ENCODE measurements at regions not wholly inside any gene's neighbourhood (a gene's known extent, or its start where the extent isn't known, plus 50 kb on each side); places are given as distances from the start of the nearest gene placed in this dataset.
A peak's percentile ranks its signal among the peaks of the same experiment; 100 is the strongest.

DNA sequence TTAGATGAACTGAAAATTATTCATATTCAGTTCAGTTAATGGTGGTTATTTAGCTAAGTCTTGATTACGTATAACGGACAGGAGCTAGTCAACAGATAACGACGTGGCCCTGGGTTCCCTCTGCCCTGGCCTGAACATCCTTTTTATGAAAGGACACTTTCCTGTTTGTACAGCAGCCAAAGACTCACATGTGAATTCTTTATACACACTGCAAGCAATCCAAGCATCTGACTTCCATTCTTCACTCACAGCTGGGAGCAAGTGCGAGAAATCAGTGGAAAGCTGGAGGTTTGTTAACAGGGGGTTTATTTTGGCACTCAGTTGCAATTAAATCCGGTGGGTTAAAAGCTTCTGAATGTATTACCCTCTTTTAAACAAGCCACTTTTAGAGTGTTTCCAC is 148.1 kb upstream of the GDF10 start:
- no peak overlapping the region for H3K27ac ChIP-seq (ENCODE audit: control insufficient read depth, insufficient read depth, low read length)
- no peaks in the 10 kb centered on the region for H3K27me3 ChIP-seq (ENCODE audit: control insufficient read depth, extremely low read depth, insufficient read depth, low read length)
- H2AFZ ChIP-seq (ENCODE audit: control insufficient read depth, low read length), result no peak overlapping the region
- H3K9me1 ChIP-seq (ENCODE audit: control insufficient read depth, extremely low read depth, insufficient read depth, low read length), result no peaks in the 10 kb centered on the region
- no peak for FAIRE-seq
- no peak overlapping the region for H3K9ac ChIP-seq (ENCODE audit: control insufficient read depth, extremely low read depth, insufficient read depth, low read length)
- dilution Hi-C loops (cut with MboI; ENCODE audit: extremely low pct_ligation_motif_present, low sequenced_read_pairs), result no loop called here
- H3K79me2 ChIP-seq (ENCODE audit: control insufficient read depth, insufficient read depth, low read length), result no peaks in the 10 kb centered on the region
- peaks cover 10% of the 10 kb centered on the region for H3K4me1 ChIP-seq (ENCODE audit: control insufficient read depth, extremely low read depth, insufficient read depth, low read length)
- no peak for DNase-seq (ENCODE audit: low read depth, low spot score)
- H3K4me2 ChIP-seq (ENCODE audit: control insufficient read depth, extremely low read depth, insufficient read depth, low read depth, low read length), result no peak overlapping the region
- H4K20me1 ChIP-seq (ENCODE audit: control insufficient read depth, extremely low read depth, insufficient read depth, low read length), result no peaks in the 10 kb centered on the region
- H3K9me3 ChIP-seq (ENCODE audit: control insufficient read depth, low read depth, low read length), result peaks cover 3% of the 10 kb centered on the region
- no peak for TF ChIP-seq EZH2 (IDR thresholded peaks at IDR 0.05; ENCODE audit: low read length)
- TF ChIP-seq, protein P1, sequence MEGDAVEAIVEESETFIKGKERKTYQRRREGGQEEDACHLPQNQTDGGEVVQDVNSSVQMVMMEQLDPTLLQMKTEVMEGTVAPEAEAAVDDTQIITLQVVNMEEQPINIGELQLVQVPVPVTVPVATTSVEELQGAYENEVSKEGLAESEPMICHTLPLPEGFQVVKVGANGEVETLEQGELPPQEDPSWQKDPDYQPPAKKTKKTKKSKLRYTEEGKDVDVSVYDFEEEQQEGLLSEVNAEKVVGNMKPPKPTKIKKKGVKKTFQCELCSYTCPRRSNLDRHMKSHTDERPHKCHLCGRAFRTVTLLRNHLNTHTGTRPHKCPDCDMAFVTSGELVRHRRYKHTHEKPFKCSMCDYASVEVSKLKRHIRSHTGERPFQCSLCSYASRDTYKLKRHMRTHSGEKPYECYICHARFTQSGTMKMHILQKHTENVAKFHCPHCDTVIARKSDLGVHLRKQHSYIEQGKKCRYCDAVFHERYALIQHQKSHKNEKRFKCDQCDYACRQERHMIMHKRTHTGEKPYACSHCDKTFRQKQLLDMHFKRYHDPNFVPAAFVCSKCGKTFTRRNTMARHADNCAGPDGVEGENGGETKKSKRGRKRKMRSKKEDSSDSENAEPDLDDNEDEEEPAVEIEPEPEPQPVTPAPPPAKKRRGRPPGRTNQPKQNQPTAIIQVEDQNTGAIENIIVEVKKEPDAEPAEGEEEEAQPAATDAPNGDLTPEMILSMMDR (optimal IDR thresholded peaks at IDR 0.05 in 1 of 3, IDR thresholded peaks at IDR 0.05 in 1 of 3, conservative IDR thresholded peaks at IDR 0.05 in 1 of 3; ENCODE audit: extremely low read depth in 1 of 3, insufficient read depth in 2 of 3, low read length in 3 of 3), result no peak
- no peak overlapping the region for H3K4me3 ChIP-seq (ENCODE audit: control insufficient read depth in 2 of 3, extremely low read depth in 1 of 3, insufficient read depth in 2 of 3, low read depth in 1 of 3, low read length in 3 of 3)
- no peaks in the 10 kb centered on the region for H3K36me3 ChIP-seq (ENCODE audit: control insufficient read depth in 2 of 2, extremely low read depth in 1 of 2, insufficient read depth in 2 of 2, low read length in 2 of 2)

DNA sequence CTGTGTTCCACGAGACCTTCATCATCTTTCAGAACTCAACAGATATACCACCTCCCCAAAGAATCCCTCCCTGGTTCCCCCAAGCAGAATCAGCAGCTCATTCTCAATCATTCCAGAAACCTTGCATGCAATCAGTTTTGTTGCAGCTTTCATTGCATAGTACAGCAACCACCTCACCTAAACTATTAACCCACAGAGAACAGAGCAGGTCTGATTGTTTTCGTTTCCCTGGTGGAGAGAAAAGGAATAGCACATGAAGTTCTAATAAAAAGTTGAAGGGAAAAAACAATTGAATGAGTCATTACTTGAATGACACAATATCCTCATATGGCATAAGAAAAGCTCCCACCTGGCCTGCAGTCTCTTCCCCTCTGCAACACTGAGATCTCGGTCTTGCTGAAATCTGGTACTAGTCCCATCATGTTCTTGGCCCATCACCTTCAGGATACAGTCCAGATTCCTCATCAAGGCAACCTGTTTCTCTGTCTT is 147.1 kb upstream of the GDF10 start:
- Histone ChIP-seq H3K27ac (ENCODE audit: control insufficient read depth, insufficient read depth, low read length) (no peak overlapping the region), H3K4me1 (ENCODE audit: control insufficient read depth, extremely low read depth, insufficient read depth, low read length) (peaks cover 7% of the 10 kb centered on the region), H3K9me1 (ENCODE audit: control insufficient read depth, extremely low read depth, insufficient read depth, low read length) (no peaks in the 10 kb centered on the region), H3K4me2 (ENCODE audit: control insufficient read depth, extremely low read depth, insufficient read depth, low read depth, low read length) (no peak overlapping the region), H3K79me2 (ENCODE audit: control insufficient read depth, insufficient read depth, low read length) (no peaks in the 10 kb centered on the region), H2AFZ (ENCODE audit: control insufficient read depth, low read length) (no peak overlapping the region), H3K4me3 (ENCODE audit: control insufficient read depth in 2 of 3, extremely low read depth in 1 of 3, insufficient read depth in 2 of 3, low read depth in 1 of 3, low read length in 3 of 3) (no peak overlapping the region), H3K27me3 (ENCODE audit: control insufficient read depth, extremely low read depth, insufficient read depth, low read length) (no peaks in the 10 kb centered on the region), H4K20me1 (ENCODE audit: control insufficient read depth, extremely low read depth, insufficient read depth, low read length) (no peaks in the 10 kb centered on the region), H3K9ac (ENCODE audit: control insufficient read depth, extremely low read depth, insufficient read depth, low read length) (no peak overlapping the region), H3K9me3 (ENCODE audit: control insufficient read depth, low read depth, low read length) (peaks cover 3% of the 10 kb centered on the region), H3K36me3 (ENCODE audit: control insufficient read depth in 2 of 2, extremely low read depth in 1 of 2, insufficient read depth in 2 of 2, low read length in 2 of 2) (no peaks in the 10 kb centered on the region)
- FAIRE-seq (no peak), DNase-seq (ENCODE audit: low read depth, low spot score) (peak; percentile 83)
- dilution Hi-C loops (cut with MboI; ENCODE audit: extremely low pct_ligation_motif_present, low sequenced_read_pairs), result no loop called here
- TF ChIP-seq EZH2 (IDR thresholded peaks at IDR 0.05; ENCODE audit: low read length), result no peak
- TF ChIP-seq, protein P1 (optimal IDR thresholded peaks at IDR 0.05 in 1 of 3, IDR thresholded peaks at IDR 0.05 in 1 of 3, conservative IDR thresholded peaks at IDR 0.05 in 1 of 3; ENCODE audit: extremely low read depth in 1 of 3, insufficient read depth in 2 of 3, low read length in 3 of 3), result peak in 2 of 3 experiments; percentile 45 to 63
